SK-N-SH (cell line): ENCODE measurements at regions not wholly inside any gene's neighbourhood (a gene's known extent, or its start where the extent isn't known, plus 50 kb on each side); places are given as distances from the start of the nearest gene placed in this dataset.
"Not testable (repeated sequence)": the region's sequence is repeated elsewhere in the genome, so short reads cannot be mapped to it uniquely, and the experiment has no call there.

Experiments used
- CTCF ChIA-PET: fragments of 300-600, 350-600 bp; formaldehyde crosslinking; extraction: SDS; loops from one replicate; lab custom pipeline; 2021; lab: Yijun Ruan, JAX
- POLR2A ChIA-PET: fragments of 350-600 bp; sonication (Branson Sonifier 250); formaldehyde crosslinking; extraction: SDS; loops from one replicate; lab custom pipeline; 2020; ENCODE audit warnings: antibody characterized with exemption, inconsistent platforms; lab: Yijun Ruan, JAX
- DNase-seq: peaks from one replicate; pipeline ENCODE4 v3.0.0; 2012
- H2AFZ ChIP-seq: fragments of 200-600 bp; sonication (generic); 2 replicates; pipeline ENCODE4 v1.8.1; 2016; ENCODE audit warnings: antibody characterized with exemption, mild to moderate bottlenecking, low read depth
- H3F3A ChIP-seq: fragments of 200-600 bp; sonication (generic); replicated peaks from 2 replicates; pipeline ENCODE3; 2016; ENCODE audit warnings: antibody characterized with exemption, mild to moderate bottlenecking; ENCODE audit not compliant: insufficient read depth
- H3K27ac ChIP-seq, 2 experiments: fragments of 200-500 bp in 1 of 2; fragments of 200-600 bp in 1 of 2; sonication (Bioruptor generic) in 1 of 2; sonication (generic), shearing (Covaris generic) in 1 of 2; 2 replicates each; pipeline versions ENCODE4 v1.5.1 to v1.6.1; 2014 to 2016; ENCODE audit warnings: low read depth in 2 of 2, inconsistent platforms in 1 of 2, low read length in 1 of 2, mild to moderate bottlenecking in 1 of 2, mixed read lengths in 1 of 2
- H3K27me3 ChIP-seq: fragments of 200-600 bp; sonication (generic), shearing (Covaris generic); 2 replicates; pipeline ENCODE4 v1.6.1; 2016; ENCODE audit warnings: mixed run types; ENCODE audit not compliant: insufficient read depth
- H3K36me3 ChIP-seq, 2 experiments: fragments of 200-500 bp in 1 of 2; fragments of 200-600 bp in 1 of 2; sonication (Bioruptor generic) in 1 of 2; sonication (generic) in 1 of 2; replicated peaks in 1 of 2; 2 replicates each; pipeline versions ENCODE3 to v1.5.1; 2014 to 2016; ENCODE audit warnings: low read length in 1 of 2, mild to moderate bottlenecking in 1 of 2; ENCODE audit not compliant: insufficient read depth in 2 of 2, control insufficient read depth in 1 of 2
- H3K4me1 ChIP-seq, 2 experiments: fragments of 200-500 bp in 1 of 2; fragments of 200-600 bp in 1 of 2; sonication (Bioruptor generic) in 1 of 2; sonication (generic), shearing (Covaris generic) in 1 of 2; 2 replicates each; pipeline versions ENCODE4 v1.5.1 to v1.6.1; 2014 to 2016; ENCODE audit warnings: low read depth in 1 of 2, low read length in 1 of 2, mixed run types in 1 of 2; ENCODE audit not compliant: insufficient read depth in 2 of 2, control insufficient read depth in 1 of 2
- H3K4me2 ChIP-seq: fragments of 200-600 bp; sonication (generic), shearing (Covaris generic); 2 replicates; pipeline ENCODE4 v1.6.1; 2017; ENCODE audit warnings: mixed run types
- H3K4me3 ChIP-seq, 2 experiments: fragments of 200-500 bp in 1 of 2; fragments of 200-600 bp in 1 of 2; sonication (Bioruptor generic) in 1 of 2; sonication (generic), shearing (Covaris generic) in 1 of 2; 2 replicates each; pipeline versions ENCODE4 v1.5.1 to v1.8.1; 2014 to 2016; ENCODE audit warnings: low read depth in 2 of 2, inconsistent platforms in 1 of 2, low read length in 1 of 2, mild to moderate bottlenecking in 1 of 2, mixed read lengths in 1 of 2, moderate library complexity in 1 of 2
- H3K79me2 ChIP-seq: fragments of 200-600 bp; sonication (generic); 2 replicates; pipeline ENCODE4 v1.8.1; 2017; ENCODE audit warnings: mild to moderate bottlenecking; ENCODE audit not compliant: insufficient read depth
- H3K9ac ChIP-seq: fragments of 200-600 bp; sonication (generic); 2 replicates; pipeline ENCODE4 v1.6.1; 2017; ENCODE audit warnings: mixed run types
- H3K9me2 ChIP-seq: fragments of 200-600 bp; sonication (generic); 2 replicates; pipeline ENCODE4 v1.6.1; 2017; ENCODE audit warnings: mixed run types
- H3K9me3 ChIP-seq: fragments of 200-600 bp; sonication (generic); 2 replicates; pipeline ENCODE4 v1.6.1; 2017; ENCODE audit warnings: mixed run types, mild to moderate bottlenecking, moderate library complexity
- H4K20me1 ChIP-seq: fragments of 200-600 bp; sonication (generic); 2 replicates; pipeline ENCODE4 v1.6.1; 2017; ENCODE audit warnings: mild to moderate bottlenecking, mixed run types; ENCODE audit not compliant: insufficient read depth
- EZH2phosphoT487 ChIP-seq: fragments of 200-600 bp; sonication (generic); IDR thresholded peaks from 2 replicates; pipeline ENCODE4 v1.6.1; 2017; ENCODE audit warnings: low read depth, mixed run types, mild to moderate bottlenecking, antibody characterized with exemption, moderate library complexity, borderline replicate concordance
- FOSL2 ChIP-seq: IDR thresholded peaks from 2 replicates; pipeline ENCODE4 v1.4.0; 2012; ENCODE audit warnings: low read depth, mild to moderate bottlenecking, moderate library complexity, borderline replicate concordance
- FOXJ3 ChIP-seq: sonication (generic); formaldehyde crosslinking; IDR thresholded peaks from 2 replicates; pipeline ENCODE4 v1.5.1; 2020; ENCODE audit warnings: mild to moderate bottlenecking, missing genetic modification reagents
- MAX ChIP-seq: IDR thresholded peaks from 2 replicates; pipeline ENCODE4 v1.4.0; 2012; ENCODE audit warnings: low read depth
- PBX3 ChIP-seq: IDR thresholded peaks from 2 replicates; pipeline ENCODE4; 2012
- POLR2AphosphoS5 ChIP-seq: IDR thresholded peaks from 2 replicates; pipeline ENCODE4 v1.6.1; 2012; ENCODE audit warnings: low read depth, low read length
- RCOR1 ChIP-seq: fragments of 150-350 bp; IDR thresholded peaks from 2 replicates; pipeline ENCODE4 v1.6.1; 2017; ENCODE audit warnings: antibody characterized with exemption, low read length
- SMC3 ChIP-seq: IDR thresholded peaks from 2 replicates; pipeline ENCODE4 v1.6.1; 2012; ENCODE audit warnings: low read depth, low read length, improper control_type of control experiment
- TCF12 ChIP-seq: IDR thresholded peaks from 2 replicates; pipeline ENCODE4 v1.4.0; 2012
- USF2 ChIP-seq: fragments of 150-350 bp; IDR thresholded peaks from 2 replicates; pipeline ENCODE4 v1.6.1; 2017; ENCODE audit warnings: antibody characterized with exemption, low read length, low read depth, borderline replicate concordance
- ZBTB33 ChIP-seq: IDR thresholded peaks from 2 replicates; pipeline ENCODE4 v1.4.0; 2012; ENCODE audit warnings: low read depth, borderline replicate concordance
- WGBS: methylation state at CpG from one replicate; pipeline ENCODE4 v1.1.6; 2017; ENCODE audit warnings: low lambda C conversion rate; 5-methylcytosine and 5-hydroxymethylcytosine counted together
- TF ChIP-seq, protein P1 (sequence below): fragments of 150-350 bp; IDR thresholded peaks from 2 replicates; pipeline ENCODE4 v1.6.1; 2016; ENCODE audit warnings: mild to moderate bottlenecking, low read depth, low read length

DNA sequence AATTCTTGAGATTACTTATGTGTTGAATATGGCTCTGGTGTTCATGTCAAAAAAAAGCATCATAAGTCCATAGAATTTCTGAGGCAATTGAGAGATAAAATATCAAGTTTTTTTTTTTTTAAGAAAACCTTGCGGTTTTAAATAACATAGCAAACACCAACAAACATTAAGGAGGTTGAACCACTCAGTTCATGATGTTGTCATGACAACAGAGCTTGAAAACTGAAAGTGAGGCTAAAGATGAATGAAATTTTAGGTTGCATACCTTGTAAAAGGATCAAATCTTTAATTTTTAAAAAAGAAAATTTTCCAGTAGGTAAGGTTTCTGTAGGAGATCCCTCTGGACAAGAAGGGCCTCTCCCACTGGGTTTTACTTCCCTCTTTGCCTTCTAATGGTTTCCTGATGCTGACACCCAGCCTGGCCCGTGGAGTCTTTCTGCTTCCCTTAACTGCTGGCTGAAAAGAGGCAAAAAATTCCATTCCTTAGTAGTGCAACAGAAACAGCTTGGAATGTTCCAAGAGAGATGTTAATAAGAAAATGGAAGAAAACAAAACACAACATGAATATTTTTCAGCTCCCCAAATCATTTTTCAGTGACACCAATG, 60.0 kb upstream of the FER start:
- Histone ChIP-seq H3K4me1 (no peaks in the 10 kb centered on the region), H3K79me2 (no peaks in the 10 kb centered on the region), H3K4me2 (no peak overlapping the region), H3K4me3 (no peak overlapping the region), H3K27ac (no peak overlapping the region), H3K36me3 (no peaks in the 10 kb centered on the region), H3F3A (no peaks in the 10 kb centered on the region), H3K27me3 (no peaks in the 10 kb centered on the region), H4K20me1 (no peaks in the 10 kb centered on the region), H3K9me2 (no peaks in the 10 kb centered on the region), H2AFZ (0 out of 2 replicates have a peak overlapping the region, but pooled peaks have one; percentile 11), H3K9ac (no peak overlapping the region), H3K9me3 (no peaks in the 10 kb centered on the region)
- TF ChIP-seq FOSL2 (no peak), EZH2phosphoT487 (no peak), PBX3 (no peak), TCF12 (no peak), RCOR1 (no peak), FOXJ3 (no peak), SMC3 (no peak), POLR2AphosphoS5 (no peak), USF2 (no peak), MAX (no peak), ZBTB33 (no peak)
- TF ChIP-seq, protein P1, sequence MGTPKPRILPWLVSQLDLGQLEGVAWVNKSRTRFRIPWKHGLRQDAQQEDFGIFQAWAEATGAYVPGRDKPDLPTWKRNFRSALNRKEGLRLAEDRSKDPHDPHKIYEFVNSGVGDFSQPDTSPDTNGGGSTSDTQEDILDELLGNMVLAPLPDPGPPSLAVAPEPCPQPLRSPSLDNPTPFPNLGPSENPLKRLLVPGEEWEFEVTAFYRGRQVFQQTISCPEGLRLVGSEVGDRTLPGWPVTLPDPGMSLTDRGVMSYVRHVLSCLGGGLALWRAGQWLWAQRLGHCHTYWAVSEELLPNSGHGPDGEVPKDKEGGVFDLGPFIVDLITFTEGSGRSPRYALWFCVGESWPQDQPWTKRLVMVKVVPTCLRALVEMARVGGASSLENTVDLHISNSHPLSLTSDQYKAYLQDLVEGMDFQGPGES = no peak
- ChIA-PET CTCF (no interaction called here), POLR2A (no interaction called here)
- WGBS = 72% methylated on average over 2 of the region's 2 CpGs
- DNase-seq = no peak

GRCh38 chr5:108686676-108687075, 61.0 kb upstream of the FER start:
- no peak overlapping the region for H3K4me2 ChIP-seq
- 38% methylated on average over 1 of the region's 1 CpG for WGBS

GRCh38 chr5:108685448-108686216, 62.1 kb upstream of the FER start:
- H3K79me2 ChIP-seq, DNase-seq, H3K9ac ChIP-seq, H3K9me2 ChIP-seq, H3K4me2 ChIP-seq, H4K20me1 ChIP-seq, H3K9me3 ChIP-seq, H3K27ac ChIP-seq, H3K4me1 ChIP-seq, H3K27me3 ChIP-seq, POLR2A ChIA-PET, H3K36me3 ChIP-seq, H3K4me3 ChIP-seq, H3F3A ChIP-seq, H2AFZ ChIP-seq: not testable (repeated sequence)
- WGBS = 79% methylated on average over 6 of the region's 19 CpGs
- CTCF ChIA-PET = interaction anchor here (1.4 kb wide), 1 partner anchor 62 kb away, joined by 3 read pairs; no protein-coding TSS in a partner anchor

More at GRCh38 chr5:108686676-108687075, 61.0 kb upstream of the FER start:
- Histone ChIP-seq H3K4me3 (no peak overlapping the region), H2AFZ (no peak overlapping the region), H3K4me1 (peaks cover 0 to 4% of the 10 kb centered on the region in 2 experiments; a peak in 1 of 4 replicates), H3K9me2 (no peaks in the 10 kb centered on the region), H3K9me3 (no peaks in the 10 kb centered on the region), H3K9ac (no peak overlapping the region), H4K20me1 (no peaks in the 10 kb centered on the region), H3K27ac (no peak overlapping the region), H3K27me3 (no peaks in the 10 kb centered on the region), H3K36me3 (no peaks in the 10 kb centered on the region), H3K79me2 (no peaks in the 10 kb centered on the region), H3F3A (no peaks in the 10 kb centered on the region)
- POLR2A ChIA-PET = no interaction called here
- no peak for DNase-seq
- no peak for TF ChIP-seq POLR2AphosphoS5
- CTCF ChIA-PET = no interaction called here
